ENCODE measurements at regions not wholly inside any gene's neighbourhood (a gene's known extent, or its start where the extent isn't known, plus 50 kb on each side); places are given as distances from the start of the nearest gene placed in this dataset.

- no peak for TF ChIP-seq ELF4 (IDR thresholded peaks at IDR 0.05)
- TF ChIP-seq FOXA1 (IDR thresholded peaks at IDR 0.05), result no peak
Observed at GRCh38 chr1:244330318-244330625, 121.4 kb downstream of the ADSS2 start.
